Peyer's patch (tissue), 4 donors: ENCODE measurements at regions not wholly inside any gene's neighbourhood (a gene's known extent, or its start where the extent isn't known, plus 50 kb on each side); places are given as distances from the start of the nearest gene placed in this dataset.

Source experiments
- DNase-seq, 3 donors: peaks; one replicate each; pipeline ENCODE4 v3.0.0-alpha.2; 2017 to 2019
- H3K27ac ChIP-seq, 4 donors: fragments of 200-600 bp; sonication (generic); one replicate each; pipeline ENCODE4 v1.5.1; 2016 to 2019
- H3K27me3 ChIP-seq, 2 donors: fragments of 200-600 bp; sonication (generic); one replicate each; pipeline ENCODE4 v1.5.1; 2019
- H3K36me3 ChIP-seq, 3 donors: fragments of 200-600 bp; sonication (generic); one replicate each; pipeline ENCODE4 v1.5.1; 2016 to 2019
- H3K4me1 ChIP-seq, 4 donors: fragments of 200-600 bp; sonication (generic); one replicate each; pipeline ENCODE4 v1.5.1; 2016 to 2019
- H3K4me3 ChIP-seq, 4 donors: fragments of 200-600 bp; sonication (generic); 1 replicate in 3 of 4; 2 replicates in 1 of 4; pipeline ENCODE4 v1.5.1; 2016 to 2019; ENCODE audit warnings: mild to moderate bottlenecking in 1 of 4
- H3K9me3 ChIP-seq, 4 donors: fragments of 200-600 bp; sonication (generic); one replicate each; pipeline ENCODE4 v1.5.1; 2016 to 2019; ENCODE audit warnings: mild to moderate bottlenecking in 1 of 4
- CTCF ChIP-seq, 6 experiments: fragments of 450-650 bp in 4 of 6; fragments of 200-600 bp in 2 of 6; sonication (generic) in 1 of 6; IDR thresholded peaks; one replicate each; pipeline ENCODE4 v1.5.1; 2017 to 2019; ENCODE audit warnings: antibody characterized with exemption in 6 of 6, mild to moderate bottlenecking in 3 of 6, moderate library complexity in 1 of 6
- POLR2A ChIP-seq, 2 donors: fragments of 450-650 bp; IDR thresholded peaks; one replicate each; pipeline ENCODE4 v1.5.1; 2017; ENCODE audit warnings: antibody characterized with exemption in 2 of 2, mild to moderate bottlenecking in 2 of 2, moderate library complexity in 2 of 2

- no peak for DNase-seq
- Histone ChIP-seq H3K27me3 (no peaks in the 10 kb centered on the region), H3K4me1 (no peaks in the 10 kb centered on the region), H3K9me3 (no peaks in the 10 kb centered on the region), H3K4me3 (no peak overlapping the region), H3K36me3 (no peaks in the 10 kb centered on the region), H3K27ac (no peak overlapping the region)
- TF ChIP-seq CTCF (IDR thresholded peaks at IDR 0.05) (no peak), POLR2A (IDR thresholded peaks at IDR 0.05) (no peak)
Observed at GRCh38 chr2:19815746-19816145, 86.0 kb downstream of the TTC32 start.

- Histone ChIP-seq H3K27ac (no peak overlapping the region), H3K36me3 (no peaks in the 10 kb centered on the region), H3K4me1 (no peaks in the 10 kb centered on the region), H3K9me3 (no peaks in the 10 kb centered on the region), H3K27me3 (no peaks in the 10 kb centered on the region), H3K4me3 (no peak overlapping the region)
- DNase-seq = no peak
- TF ChIP-seq CTCF (IDR thresholded peaks at IDR 0.05) = no peak
Observed at GRCh38 chr2:19812166-19812565, 89.6 kb downstream of the TTC32 start.

- Histone ChIP-seq H3K27me3 (no peaks in the 10 kb centered on the region), H3K36me3 (no peaks in the 10 kb centered on the region), H3K27ac (no peak overlapping the region), H3K4me1 (no peaks in the 10 kb centered on the region), H3K9me3 (no peaks in the 10 kb centered on the region), H3K4me3 (no peak overlapping the region)
- TF ChIP-seq CTCF (IDR thresholded peaks at IDR 0.05) (no peak), POLR2A (IDR thresholded peaks at IDR 0.05) (no peak)
- DNase-seq = no peak
Observed at GRCh38 chr2:19811186-19811585, 90.6 kb downstream of the TTC32 start.

- Histone ChIP-seq H3K4me1 (no peaks in the 10 kb centered on the region), H3K36me3 (no peaks in the 10 kb centered on the region), H3K4me3 (no peak overlapping the region), H3K27ac (no peak overlapping the region), H3K9me3 (no peaks in the 10 kb centered on the region), H3K27me3 (no peaks in the 10 kb centered on the region)
- TF ChIP-seq CTCF (IDR thresholded peaks at IDR 0.05) (no peak), POLR2A (IDR thresholded peaks at IDR 0.05) (no peak)
- no peak for DNase-seq
Observed at GRCh38 chr2:19810637-19811036, 91.1 kb downstream of the TTC32 start.

GRCh38 chr2:19810148-19810547 is 91.6 kb downstream of the TTC32 start:
- no peaks in the 10 kb centered on the region for H3K9me3 ChIP-seq
- no peak for DNase-seq
- no peak for TF ChIP-seq POLR2A (IDR thresholded peaks at IDR 0.05)
- TF ChIP-seq CTCF (IDR thresholded peaks at IDR 0.05) = no peak

GRCh38 chr2:19809206-19809605 is 92.6 kb downstream of the TTC32 start:
- DNase-seq = no peak
- TF ChIP-seq POLR2A (IDR thresholded peaks at IDR 0.05) (no peak), CTCF (IDR thresholded peaks at IDR 0.05) (no peak)
- Histone ChIP-seq H3K27me3 (no peaks in the 10 kb centered on the region), H3K27ac (no peak overlapping the region), H3K4me3 (no peak overlapping the region), H3K36me3 (no peaks in the 10 kb centered on the region), H3K9me3 (no peaks in the 10 kb centered on the region), H3K4me1 (no peaks in the 10 kb centered on the region)

More at GRCh38 chr2:19810148-19810547, 91.6 kb downstream of the TTC32 start:
- Histone ChIP-seq H3K4me1 (no peaks in the 10 kb centered on the region), H3K27me3 (no peaks in the 10 kb centered on the region), H3K27ac (no peak overlapping the region), H3K4me3 (no peak overlapping the region), H3K36me3 (no peaks in the 10 kb centered on the region)
